Middle frontal gyrus (tissue), 1 donor: ENCODE measurements at regions not wholly inside any gene's neighbourhood (a gene's known extent, or its start where the extent isn't known, plus 50 kb on each side); places are given as distances from the start of the nearest gene placed in this dataset.
"Not testable (repeated sequence)": the region's sequence is repeated elsewhere in the genome, so short reads cannot be mapped to it uniquely, and the experiment has no call there.

Experiments
- DNase-seq: peaks from one replicate; pipeline ENCODE4 v3.0.0-alpha.2; 2015; ENCODE audit warnings: low spot score; ENCODE audit errors: extremely low spot score

DNA sequence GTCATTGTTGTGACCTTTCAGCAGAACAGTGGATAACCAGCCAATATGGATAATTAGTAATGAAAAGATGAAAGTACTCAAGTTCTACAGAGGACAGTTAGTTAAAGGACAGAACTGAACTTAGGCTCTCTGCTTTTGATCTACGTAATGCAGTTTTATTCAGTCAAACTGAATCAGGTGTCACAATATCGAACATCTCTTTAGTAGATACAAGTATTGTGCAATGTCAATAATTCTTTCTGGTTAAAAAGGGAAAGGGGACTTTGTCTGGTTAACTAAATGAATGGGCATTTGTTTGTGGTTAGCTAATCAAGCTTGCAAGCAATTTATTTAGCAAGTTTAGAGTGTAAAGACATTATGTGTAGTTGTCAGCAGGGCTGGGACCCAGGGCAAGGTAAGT, 562.2 kb upstream of the PTBP2 start:
- DNase-seq, result no peak

- DNase-seq, result no peak
These were observed 557.5 kb upstream of the PTBP2 start for GRCh38 chr1:96164053-96164452.

GRCh38 chr1:96178053-96178452, 543.5 kb upstream of the PTBP2 start:
- DNase-seq, result no peak

GRCh38 chr1:96183485-96183884, 538.1 kb upstream of the PTBP2 start:
- no peak for DNase-seq

DNA sequence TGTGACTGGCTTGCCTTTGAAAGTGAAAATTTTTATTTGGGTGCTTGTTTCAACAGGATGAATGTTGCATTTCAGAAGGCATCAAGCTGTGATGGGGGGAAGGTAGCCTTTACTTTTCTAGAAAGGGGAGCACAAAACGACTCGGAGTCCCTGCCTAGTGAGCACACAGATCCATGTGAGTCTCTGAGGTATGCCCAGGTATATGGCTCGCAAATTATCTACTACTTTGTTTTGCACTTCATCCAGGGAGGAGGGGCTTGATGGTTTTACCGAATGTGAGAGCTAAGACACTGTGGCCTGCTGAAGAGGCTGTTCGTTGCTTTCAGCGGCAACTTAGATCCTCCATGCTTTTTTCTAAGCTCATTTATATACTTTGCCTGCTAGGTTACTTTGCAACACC, 537.7 kb upstream of the PTBP2 start:
- no peak for DNase-seq

DNA sequence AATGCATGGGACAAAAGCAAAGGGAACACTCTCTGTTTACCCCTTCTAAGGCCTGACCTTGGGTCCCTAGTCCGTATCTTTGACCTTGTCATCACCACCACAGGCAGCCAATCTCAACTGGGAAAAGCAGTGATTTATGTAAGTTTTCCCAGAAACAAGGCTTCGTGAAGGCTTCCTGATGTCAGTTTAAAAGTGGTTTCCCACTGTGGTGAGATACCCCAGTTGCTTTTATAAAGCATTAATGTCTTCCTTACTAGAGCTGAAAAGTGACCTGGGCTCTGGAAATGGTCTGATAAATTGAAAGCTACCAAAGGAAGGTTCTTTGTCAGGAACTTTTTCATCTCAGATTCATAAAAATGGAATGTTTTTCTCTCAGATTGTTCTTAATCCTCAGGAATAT, 536.4 kb upstream of the PTBP2 start:
- no peak for DNase-seq

DNA sequence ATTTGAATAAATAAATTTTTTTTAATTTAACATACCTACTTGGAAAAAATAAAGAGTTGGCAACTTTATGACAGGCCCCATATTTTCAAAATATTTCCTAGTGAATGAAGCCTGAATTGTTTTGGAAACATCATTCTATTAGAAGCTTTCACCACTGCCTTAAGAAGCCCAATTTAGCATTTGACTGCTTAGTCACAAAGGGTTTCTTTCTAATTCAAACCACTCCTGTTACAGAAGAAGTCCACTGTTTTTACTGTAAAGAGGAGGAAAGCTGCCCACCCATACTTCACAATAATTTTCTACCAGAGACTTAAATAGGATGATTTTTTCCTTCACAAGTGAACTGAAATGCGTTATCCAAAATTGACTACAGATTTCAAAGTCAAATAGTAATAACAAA, 534.6 kb upstream of the PTBP2 start:
- DNase-seq, result no peak

GRCh38 chr1:96191165-96191564, 530.4 kb upstream of the PTBP2 start:
- no peak for DNase-seq

DNA sequence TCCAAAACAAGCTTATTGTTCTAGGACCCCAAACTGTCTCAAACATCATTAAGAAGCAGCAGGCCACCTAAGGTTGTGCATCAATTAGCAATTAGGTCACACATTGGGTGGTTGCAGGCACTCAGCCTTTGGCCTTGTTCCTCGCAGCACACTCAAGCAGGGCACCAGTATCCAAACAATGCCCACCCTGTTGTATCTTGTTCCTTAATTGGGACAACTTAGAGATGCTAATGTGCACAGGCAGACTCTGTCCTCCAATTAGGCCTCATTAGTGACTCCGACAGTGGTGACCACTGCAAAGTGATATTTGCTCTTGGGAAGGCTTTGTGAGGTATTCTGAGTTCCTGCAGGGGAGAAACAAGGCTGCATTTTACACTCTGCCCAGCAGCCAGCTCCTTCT, 515.1 kb upstream of the PTBP2 start:
- no peak for DNase-seq

DNA sequence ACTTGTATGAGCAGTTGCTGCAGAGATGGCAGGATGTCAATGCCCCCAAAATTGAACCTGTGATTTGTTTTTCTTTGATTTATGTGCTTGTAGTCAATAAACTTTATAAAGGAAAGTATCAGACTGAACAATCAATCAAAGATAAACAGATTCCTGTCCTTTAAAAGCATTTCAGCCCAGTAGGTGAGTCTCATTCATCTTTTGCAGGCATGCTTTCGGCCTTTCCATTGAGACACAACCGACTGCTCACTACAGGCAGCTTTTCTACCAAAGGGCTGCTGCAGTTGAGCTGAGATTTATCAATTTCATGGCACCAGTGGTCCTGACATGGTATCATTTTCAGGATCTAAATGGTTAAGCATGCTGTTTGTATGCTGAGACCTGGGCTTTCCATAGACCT, 513.6 kb upstream of the PTBP2 start:
- DNase-seq, result no peak

GRCh38 chr1:96208428-96208827, 513.2 kb upstream of the PTBP2 start:
- no peak for DNase-seq

GRCh38 chr1:96210054-96210453, 511.5 kb upstream of the PTBP2 start:
- no peak for DNase-seq

GRCh38 chr1:96211202-96211601, 510.4 kb upstream of the PTBP2 start:
- no peak for DNase-seq

GRCh38 chr1:96214982-96215381, 506.6 kb upstream of the PTBP2 start:
- no peak for DNase-seq

DNA sequence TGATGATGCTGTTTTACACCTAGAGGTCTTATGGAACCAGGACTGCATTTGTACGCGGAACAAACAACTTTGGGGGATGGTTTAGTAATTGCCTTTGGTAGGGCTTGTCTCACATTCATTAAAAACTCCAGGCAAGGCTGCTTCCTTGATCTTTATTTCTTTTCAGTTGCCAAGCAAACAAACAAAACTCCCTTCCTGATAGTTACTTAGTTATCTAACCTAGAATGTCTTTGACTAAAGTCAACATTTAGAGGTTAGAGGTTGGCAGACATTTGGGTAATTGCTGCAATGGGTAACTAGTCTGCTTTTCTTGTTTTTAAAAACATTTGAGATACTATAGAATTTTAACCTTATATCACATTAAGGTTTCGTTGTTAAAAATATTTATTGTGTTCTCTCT, 500.9 kb upstream of the PTBP2 start:
- DNase-seq, result no peak

DNA sequence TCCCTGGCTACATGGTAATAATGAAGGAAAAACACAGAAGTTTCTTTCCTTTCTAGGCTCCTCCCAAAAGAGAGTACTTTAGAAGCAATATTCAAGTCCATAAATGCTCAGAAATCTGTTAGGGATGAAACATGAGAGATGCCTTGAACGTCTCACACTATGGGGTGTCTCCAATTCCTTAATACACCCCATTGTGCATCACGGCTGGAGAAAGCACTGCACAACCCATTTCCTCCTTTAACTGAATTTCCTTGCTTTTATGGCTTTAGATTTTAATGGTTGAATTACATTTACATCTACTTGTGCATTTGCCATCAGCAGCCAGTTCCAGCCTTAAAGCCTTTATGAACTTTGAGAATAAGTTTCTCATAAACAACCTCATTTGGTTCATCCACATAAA, 498.9 kb upstream of the PTBP2 start:
- DNase-seq, result no peak

- DNase-seq, result not testable (repeated sequence)
These were observed 497.4 kb upstream of the PTBP2 start for GRCh38 chr1:96224229-96224628.

- no peak for DNase-seq
These were observed 488.2 kb upstream of the PTBP2 start for GRCh38 chr1:96233422-96233821.

DNA sequence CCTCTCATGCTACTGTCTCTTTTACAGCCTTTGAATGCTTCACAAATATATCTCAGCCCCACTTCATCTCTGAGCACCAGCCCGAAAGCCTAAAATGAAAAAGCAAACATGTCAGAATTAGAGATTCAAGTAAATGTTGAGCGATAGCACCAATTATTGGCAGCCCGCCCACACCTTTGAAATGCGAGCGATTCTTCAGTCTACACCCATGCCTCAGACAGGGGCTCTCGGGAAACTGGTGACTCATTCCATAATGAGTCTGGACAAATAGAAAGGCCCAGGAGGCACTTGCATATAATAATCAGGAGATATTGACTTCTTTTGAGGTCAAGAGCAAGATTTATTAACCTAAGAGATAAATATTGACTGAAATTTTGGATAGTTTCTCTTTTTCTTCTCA, 487.3 kb upstream of the PTBP2 start:
- no peak for DNase-seq

- DNase-seq, result peak; percentile 67
These were observed 485.3 kb upstream of the PTBP2 start for GRCh38 chr1:96236156-96236739.

- DNase-seq, result no peak
These were observed 483.2 kb upstream of the PTBP2 start for GRCh38 chr1:96238426-96238825.

- no peak for DNase-seq
These were observed 481.1 kb upstream of the PTBP2 start for GRCh38 chr1:96240438-96240837.

GRCh38 chr1:96253246-96254035, 468.1 kb upstream of the PTBP2 start:
- no peak for DNase-seq
